ENCODE measurements at regions not wholly inside any gene's neighbourhood (a gene's known extent, or its start where the extent isn't known, plus 50 kb on each side); places are given as distances from the start of the nearest gene placed in this dataset.
"Not testable (repeated sequence)": the region's sequence is repeated elsewhere in the genome, so short reads cannot be mapped to it uniquely, and the experiment has no call there.

DNA sequence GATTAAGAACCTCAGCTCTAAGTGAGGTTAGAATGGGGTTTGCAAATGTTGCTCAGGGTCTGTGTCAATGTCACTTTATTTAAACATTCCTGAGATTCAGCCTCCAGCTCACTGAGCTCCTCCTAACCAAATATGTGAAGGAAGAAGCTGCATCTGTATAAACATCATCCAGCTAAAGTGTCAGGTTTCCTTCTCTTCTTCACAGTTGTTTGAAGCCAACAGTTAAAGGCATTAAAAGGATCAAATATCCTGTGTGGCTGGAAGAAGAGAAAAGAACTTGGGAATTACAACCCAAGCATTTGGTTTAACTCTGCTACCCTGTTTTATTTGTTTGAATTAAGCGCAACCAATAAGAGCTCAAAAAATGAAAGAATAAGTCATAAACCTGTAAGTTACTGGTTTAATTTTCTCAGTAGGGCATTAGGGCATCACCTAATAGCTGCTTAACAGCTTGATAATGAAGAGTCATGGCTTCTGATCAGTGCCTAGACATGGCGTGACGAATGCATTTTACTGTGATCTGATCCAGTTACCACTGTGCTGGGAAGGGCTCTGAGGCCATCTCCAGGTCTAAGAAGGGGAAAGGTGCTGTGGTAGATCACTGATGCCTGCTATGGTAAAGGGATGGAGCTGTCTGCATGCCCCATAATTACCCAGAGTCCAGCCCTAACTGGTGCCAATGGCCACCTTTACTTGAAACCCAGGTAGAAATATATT, 165.7 kb upstream of the TSC22D2 start:
- DNase-seq: peak; percentile 82

DNA sequence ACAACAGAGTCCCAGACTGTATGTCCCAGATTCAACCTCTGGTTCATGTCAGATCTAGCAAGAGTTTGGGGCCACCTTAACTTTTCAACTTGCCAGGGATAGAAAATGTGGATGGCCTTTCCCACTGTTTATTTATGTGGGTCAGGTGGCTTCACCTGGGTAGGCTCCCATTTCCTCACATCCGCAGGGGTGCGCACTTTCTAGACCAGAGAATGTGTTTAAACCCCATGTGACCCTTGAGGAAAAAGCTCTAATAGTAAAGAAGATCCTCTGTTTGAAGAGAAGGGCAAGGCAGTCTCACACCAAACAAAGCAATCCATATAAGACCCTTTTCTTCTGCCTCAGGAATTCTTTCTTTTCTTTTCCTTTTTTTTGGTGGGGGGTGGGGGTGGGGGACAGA, 167.2 kb upstream of the TSC22D2 start:
- no peak for DNase-seq

DNA sequence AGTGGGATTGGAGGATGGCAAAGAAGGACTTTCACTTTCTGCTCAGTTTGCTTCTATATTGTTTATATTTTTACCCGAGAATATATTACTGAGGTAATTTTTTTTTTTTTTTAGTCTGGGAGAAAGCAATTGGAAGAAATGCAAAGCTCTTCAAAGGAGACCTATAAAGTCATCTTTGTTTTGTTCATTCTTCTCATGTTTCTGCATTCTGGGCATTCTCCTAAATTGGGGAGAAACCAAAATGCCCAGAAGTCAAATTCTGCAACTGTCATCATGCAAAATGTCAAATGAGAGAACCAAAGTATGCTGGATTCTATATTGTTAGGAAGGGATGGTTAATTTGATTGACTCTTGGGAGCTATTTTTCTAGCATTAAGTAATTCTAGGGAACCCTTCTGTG, 168.3 kb upstream of the TSC22D2 start:
- no peak for DNase-seq

DNA sequence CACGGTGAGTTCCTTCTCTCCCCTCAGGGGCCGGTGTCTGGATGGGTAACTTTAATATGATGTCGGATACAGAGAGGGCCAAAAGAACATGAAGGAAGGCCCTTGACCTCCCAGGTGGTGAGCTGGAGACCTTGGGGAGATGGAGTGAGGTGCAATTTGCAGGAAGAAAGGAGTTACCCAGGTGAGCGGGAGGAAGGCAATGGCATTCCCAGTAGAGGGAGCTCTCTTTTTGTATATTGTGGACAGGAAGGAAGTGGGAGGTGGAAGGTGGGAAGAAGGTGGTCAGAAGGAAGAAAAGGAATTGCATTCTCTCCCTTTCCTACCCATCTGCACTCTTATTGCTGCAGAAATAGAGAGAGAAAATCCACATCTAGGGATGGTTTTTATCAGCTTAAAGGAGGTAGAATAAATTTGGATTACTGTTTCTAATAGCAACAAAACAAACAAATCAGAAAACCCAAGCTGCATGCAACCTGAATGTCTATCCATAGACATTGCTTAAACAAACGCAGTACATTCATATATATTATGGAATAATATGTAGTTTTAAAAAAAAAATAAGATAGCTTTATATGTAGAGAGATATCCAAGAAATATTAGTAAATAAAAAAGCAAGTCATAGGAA, 169.0 kb upstream of the TSC22D2 start:
- no peak for DNase-seq

DNA sequence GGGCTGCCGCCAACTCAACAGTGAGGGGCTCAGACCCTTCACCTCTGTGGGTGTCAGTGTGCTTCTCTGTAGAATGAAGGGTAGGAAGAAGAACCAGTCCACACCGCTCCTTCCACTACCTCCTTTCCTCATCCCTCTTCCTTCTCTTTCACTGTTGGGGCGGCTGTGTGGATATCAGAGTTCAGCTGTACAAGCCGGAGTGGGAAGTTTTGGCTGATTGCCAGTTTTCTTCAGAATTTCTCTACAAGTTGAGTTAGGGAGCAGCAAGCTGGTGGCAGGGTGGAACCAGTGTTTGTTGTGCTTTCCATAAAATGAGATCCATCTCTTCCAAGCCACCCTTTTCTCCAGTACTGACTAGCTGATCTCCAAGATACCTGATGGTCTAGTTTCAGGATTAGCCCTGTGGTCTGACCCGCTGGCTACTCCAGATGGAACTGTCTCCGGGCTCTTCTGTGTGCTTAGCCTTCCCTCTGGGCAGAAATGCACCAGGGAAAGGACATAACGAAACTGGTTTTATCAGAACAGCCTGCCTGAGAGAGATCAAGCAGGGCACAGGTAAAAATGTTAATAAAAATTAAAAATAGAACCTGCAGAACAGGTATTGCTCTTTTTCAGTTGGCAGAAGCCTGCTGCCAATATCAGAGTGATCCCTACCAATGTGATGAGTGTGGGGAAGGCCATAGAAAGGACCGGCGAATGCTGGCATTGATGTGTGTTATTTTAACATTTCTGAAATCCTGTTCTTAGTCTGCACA, 169.9 kb upstream of the TSC22D2 start:
- no peak for DNase-seq

DNA sequence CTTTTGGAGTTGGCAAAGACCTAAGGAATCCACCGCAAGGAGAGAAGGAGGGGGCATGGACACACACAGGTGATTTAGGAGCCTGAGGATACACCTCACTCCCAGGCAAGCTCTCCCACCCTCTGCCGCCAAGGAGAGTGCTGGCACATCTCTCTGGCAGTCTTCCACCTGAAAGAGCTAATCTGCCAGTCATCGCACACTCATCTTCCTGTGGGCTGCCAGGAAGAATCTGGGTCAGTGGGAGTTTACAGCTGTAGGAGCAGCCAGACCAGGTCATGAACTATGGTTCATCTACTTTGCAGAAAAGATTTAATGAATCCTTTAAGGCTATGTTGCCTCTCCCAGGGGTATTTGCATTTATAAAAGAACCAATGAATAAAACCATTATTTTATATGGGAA, 170.6 kb upstream of the TSC22D2 start:
- DNase-seq: no peak

DNA sequence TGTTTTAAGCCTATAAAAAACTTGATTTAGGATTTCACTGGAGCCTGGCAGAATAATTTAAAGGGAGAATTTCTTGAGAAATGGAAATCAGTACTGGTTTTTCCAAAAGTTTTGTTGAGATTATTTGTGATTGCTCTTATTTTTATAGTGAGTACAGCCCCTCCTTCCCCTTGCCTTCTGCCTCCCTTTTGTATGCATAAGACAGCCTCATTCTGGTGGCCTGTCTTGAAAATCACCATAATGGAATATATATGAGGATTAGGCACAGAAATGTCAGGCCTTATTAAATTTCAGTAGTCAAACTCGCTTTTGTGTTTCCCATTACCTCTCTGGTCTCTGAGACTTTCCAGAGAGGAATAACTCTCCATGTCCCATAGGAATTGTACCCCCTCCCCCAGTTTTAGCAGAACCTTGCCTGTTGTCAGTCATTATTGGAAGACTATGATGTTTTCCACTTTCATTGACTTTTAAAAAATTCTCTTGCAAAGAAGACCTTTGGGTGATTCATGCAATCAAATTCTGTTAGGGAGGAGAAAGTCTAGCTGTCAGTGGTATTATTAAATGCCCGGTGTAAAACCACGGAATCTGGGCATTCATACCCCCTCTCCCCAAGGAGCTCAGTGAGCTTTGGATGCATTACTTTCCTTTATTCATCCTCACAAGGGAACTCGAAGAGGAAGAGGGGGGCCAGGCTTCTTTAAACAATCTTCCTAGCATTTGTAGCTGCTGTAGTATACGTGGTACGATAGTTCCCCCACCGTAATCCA, 171.6 kb upstream of the TSC22D2 start:
- no peak for DNase-seq

DNA sequence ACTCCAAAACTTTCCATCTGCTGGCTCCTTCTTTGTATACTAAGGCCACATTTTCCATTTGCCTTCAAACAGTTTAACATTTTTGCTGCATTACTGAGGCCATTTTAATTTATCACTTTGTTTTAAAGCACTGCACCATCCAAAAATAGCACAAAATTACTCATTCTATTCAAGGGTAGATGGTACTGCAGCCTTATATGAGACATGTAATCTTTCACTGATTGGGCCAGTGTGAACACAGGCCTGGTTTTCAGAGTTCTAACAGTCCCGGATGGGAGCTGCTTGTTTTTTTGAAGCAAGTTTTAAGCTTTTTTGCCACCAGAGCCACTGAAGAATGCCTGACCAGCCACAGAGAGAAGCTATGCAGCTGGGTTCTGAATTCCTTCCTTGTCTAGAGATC, 172.3 kb upstream of the TSC22D2 start:
- DNase-seq: no peak

DNA sequence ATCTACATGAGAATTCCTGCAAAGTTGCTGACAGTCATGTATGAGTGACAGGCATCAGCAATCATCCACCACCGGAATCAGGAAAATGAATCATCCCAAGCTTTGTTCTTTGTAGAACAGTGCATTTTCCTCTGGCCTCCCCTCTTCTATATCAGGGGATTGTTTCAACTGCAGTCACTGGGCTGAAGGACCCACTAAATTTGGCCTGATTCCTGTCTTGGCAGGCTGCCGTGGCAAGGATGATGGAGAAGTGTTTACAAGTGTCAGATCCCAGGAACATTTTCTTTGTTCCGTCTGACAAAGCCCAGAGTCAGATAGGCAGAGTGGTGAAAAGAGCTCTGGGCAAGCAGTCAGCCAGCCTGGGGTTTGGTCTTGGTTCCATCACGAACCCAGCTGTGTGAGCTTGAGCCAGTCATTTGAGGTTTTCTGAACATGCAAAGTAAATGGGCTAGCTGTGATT, 175.1 kb upstream of the TSC22D2 start:
- no peak for DNase-seq

DNA sequence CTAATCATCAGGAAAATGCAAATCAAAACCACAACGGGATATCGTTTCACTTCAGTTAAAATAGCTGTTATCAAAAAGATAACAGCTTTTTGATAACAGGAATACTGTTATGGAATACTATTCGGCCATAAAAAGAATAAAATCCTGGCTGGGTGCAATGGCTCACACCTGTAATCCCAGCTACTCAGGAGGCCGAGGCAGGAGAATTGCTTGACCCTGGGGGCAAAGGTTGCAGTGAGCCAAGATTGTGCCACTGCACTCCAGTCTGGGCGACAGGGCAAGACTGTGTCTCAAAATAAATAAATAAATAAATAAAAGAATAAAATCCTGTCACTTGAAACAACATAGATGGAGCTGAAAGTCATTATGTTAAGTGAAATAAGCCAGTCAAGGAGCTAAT, 178.1 kb upstream of the TSC22D2 start:
- DNase-seq: no peak

DNA sequence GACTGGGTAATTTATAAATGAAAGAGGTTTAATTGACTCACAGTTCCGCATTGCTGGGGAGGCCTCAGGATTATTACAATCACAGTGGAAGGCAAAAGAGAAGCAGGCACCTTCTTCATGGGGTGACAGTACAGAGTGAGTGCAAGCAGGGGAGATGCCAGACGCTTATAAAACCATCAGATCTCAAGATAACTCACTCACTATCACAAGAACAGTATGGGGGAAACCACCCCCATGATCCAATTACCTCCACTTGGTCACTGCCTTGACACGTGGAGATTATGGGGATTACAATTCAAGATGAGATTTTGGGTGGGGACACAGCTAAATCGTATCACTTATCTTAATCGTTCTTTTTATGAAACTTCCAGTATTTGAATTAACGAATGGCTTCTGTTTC, 179.5 kb upstream of the TSC22D2 start:
- DNase-seq: not testable (repeated sequence)

DNA sequence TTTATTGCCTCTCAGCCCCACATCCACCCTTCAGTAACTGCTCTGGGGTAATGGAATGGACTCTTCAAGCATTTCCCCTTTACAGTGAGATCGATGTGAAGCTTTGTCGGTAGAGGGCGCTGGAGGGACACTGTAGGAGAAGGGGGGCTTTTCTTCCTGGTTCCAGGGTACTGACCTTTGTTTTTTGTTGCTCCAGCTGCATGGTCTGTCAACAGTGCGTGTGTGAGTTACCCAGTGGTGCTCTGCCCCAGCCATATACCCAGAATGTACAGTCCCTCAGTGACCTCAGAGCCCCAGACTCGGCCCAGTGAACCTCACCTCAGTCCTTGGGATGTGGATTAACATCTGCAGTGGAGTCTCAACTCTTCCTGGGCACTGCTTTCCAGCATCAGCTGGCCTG, 180.3 kb upstream of the TSC22D2 start:
- no peak for DNase-seq

DNA sequence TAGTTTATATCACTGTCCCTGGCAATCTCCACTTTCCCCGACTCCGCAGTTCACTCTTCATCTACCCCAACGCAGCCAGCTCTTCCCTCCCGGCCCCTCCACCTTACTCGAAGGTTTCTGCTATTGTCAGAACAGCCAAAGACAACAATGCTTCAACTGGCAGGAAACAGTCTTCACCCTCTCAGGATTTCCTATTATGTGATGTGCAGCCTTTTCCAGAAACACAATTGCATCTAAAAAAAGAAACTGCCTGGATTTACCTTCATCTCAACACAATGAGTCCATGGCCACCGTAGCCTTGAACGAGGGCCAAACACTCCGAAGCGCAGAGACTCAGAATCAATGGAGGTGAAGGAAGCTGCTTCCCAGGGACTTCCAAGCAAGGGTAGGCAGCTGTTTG, 182.1 kb upstream of the TSC22D2 start:
- no peak for DNase-seq

DNA sequence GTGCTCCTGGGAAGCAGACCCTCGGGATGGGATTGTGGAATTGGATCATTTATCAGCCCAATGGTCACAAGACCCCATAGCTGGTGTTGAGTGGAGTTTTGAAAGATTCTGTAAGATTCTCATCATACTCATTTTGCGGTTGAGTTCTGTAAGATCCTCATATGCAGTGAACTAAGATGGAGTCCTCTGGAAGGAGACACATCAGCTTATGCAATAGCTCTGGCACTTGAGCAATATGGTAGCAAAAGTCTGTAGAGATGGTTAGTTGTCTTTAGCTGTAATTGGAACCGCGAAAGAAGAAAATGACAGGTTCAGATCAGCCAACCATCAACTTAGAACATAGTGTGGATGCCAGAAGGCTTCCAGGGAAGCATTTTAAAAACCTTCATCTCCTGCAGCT, 184.5 kb upstream of the TSC22D2 start:
- DNase-seq: no peak

DNA sequence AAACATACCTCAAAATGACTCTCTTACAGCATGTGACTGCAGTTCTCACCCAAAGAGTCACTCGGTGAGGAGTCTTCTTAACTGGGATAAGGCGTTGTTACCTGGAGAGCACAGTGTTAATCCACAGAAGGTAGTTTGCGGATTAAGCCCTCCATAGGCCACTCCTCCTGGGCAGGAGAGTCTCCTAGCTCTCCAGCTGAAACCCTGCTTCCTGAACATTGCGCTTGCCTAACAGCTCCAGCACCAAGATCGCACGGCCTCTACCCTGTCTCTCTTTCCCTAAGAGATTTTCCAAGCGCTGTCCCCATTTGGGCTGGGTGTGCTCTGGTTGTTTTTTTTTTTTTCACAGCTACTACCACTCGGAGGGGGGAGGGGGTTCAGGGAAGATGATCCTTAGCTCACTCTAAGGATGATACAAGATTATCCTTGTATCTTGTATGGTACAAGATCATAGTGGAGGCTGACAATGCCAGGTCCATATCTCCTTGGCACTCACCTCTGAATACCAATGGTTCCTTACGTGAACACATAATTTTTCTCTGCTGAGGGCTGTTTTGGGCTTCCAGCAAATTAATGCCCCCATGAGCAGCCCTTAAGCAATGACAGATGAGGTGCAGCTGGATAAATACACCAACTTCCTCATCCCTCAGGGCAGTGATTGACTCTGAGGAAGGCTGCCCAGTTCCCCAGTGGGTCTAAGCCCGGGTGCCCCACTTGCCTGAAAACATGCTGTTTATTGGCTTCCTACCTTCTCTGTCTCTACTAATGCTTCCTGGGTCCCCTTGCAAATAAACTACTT, 185.2 kb upstream of the TSC22D2 start:
- no peak for DNase-seq

DNA sequence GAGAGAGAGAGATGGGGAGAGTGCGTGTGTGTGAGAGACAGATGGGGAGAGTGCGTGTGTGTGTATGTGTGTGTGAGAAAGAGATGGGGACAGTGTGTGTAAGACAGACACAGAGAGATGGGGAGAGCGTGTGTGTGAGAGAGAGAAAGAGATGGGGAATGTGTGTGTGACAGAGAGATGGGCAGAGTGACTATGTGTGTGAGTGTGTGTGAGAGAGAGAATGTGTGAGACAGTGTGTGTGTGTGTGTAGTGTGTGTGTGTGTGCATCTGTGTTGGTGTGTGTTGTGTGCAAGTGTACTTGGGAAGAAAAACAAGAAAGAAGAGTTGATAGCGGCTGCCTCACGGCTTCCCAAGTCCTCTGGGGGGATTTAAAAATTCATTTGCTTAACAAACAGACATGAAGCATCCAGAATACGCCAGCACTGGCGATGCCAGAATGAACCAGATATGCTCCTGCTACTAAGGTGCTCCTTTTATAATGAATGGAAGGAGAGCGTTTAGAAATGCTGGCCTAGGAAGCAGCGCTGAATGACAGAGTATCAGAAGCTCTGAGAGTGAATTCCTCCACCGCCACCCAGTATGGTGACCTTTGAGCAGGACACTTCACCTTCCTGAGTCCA, 186.1 kb upstream of the TSC22D2 start:
- DNase-seq: no peak

DNA sequence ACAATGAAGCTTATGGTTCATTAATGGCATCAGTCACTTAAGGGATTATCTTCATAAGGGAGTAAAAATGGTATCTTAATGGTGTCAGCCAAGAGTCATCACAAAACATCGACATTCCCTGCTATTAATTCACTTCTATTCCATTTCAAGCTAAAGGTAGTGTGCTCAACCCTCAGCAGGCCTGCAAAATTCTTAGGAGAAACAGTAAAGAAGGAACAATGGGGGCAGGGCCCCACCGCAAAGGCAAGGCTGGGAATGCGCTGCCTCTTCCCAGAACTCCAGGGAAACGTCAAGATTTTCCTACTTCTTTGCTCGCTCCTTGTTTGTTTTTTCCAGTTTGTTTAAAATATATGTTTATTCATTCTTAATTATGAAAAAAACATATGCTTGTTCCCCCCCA, 187.3 kb upstream of the TSC22D2 start:
- DNase-seq: no peak

DNA sequence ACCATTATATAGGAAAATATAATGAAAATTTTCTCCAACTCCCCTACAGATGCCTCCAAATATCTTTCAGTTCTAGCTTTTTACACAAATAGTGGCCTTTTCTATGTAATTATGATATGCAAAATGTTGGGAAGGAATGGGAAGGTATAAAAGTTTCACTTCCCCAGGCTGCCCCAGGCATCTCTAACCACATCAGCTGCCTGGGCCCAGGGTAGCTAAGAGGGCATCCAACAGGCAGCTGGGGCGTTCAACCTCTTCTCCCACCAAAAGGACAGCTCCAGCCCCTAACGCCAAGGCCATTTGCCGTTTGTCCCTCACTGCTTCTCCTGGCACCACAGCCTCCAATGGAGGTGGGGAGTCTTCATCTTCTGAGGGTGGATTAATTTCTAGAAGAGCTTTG, 188.1 kb upstream of the TSC22D2 start:
- DNase-seq: no peak

DNA sequence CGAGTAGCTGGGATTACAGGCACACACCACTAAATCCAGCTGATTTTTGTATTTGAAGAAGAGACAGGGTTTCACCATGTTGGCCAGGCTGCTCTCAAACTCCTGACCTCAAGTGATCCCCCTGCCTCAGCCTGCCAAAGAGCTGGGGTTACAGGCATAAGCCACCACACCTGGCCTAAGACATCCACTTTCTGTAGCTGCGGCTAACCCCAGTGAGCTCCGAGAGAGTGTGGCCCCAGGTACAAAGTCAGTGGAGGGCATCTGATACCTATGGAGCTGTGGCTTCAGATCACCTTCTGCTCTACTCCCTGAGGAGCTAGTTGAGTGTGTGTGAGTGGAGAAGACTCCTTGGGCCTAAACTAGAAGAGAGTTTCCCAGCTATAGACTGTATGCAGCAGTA, 189.3 kb upstream of the TSC22D2 start:
- DNase-seq: no peak

DNA sequence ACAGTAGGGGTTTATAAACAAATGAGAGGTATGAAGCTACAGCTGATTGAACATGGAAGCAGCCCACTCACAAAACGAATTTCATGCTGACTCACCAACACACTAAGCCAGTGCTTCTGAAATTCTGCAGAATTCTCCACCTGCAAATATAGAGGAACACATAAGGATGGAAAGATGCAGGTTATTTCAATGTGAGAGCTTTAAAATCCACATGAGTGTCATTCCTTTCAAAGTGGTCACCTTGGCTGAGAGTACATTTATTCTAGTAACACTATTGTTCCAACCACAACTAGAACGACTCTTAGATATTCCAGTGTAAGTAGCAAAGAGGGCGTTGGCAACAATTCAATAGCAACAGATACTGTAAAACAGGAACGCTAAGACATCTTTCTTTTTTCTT, 189.9 kb upstream of the TSC22D2 start:
- no peak for DNase-seq

DNA sequence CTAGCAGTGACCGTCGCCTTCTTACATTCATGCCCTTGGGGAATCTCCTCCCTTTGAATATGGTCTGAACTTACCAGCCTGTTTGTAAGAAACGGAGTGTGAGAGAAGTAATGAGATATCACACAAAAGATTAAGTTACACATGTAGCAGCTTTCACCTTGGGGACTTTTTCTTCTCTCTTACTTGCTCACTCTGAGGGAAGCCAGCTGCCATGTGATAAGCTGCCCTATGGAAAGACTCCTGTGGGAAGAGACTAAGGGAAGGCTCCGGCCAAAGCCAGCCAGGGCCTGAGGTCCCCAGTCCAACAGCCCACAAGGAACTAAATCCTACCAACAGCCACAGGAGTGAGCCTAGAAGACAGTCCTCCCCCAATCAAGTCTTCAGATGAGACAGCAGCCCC, 190.4 kb upstream of the TSC22D2 start:
- DNase-seq: no peak

All from renal pelvis (tissue), 1 donor.